SU-DHL-6 (cell line): ENCODE measurements at regions not wholly inside any gene's neighbourhood (a gene's known extent, or its start where the extent isn't known, plus 50 kb on each side); places are given as distances from the start of the nearest gene placed in this dataset.

Source experiments
- CTCF ChIP-seq: fragments of 200-600 bp; sonication (generic); IDR thresholded peaks from one replicate; pipeline ENCODE4 v1.5.1; 2017; ENCODE audit warnings: antibody characterized with exemption, mild to moderate bottlenecking, low read length, moderate library complexity; ENCODE audit not compliant: insufficient read depth, poor library complexity, severe bottlenecking
- EZH2phosphoT487 ChIP-seq: fragments of 200-600 bp; sonication (generic), shearing (Covaris generic); conservative IDR thresholded peaks from 2 replicates; pipeline ENCODE4 v1.6.1; 2018; ENCODE audit warnings: mild to moderate bottlenecking, antibody characterized with exemption, low read length, moderate library complexity, mixed read lengths

- TF ChIP-seq CTCF (no peak), EZH2phosphoT487 (no peak)
Measured at GRCh38 chr6:81235512-81235911, 517.0 kb downstream of the TENT5A start.
